ENCODE measurements at regions not wholly inside any gene's neighbourhood (a gene's known extent, or its start where the extent isn't known, plus 50 kb on each side); places are given as distances from the start of the nearest gene placed in this dataset.

DNA sequence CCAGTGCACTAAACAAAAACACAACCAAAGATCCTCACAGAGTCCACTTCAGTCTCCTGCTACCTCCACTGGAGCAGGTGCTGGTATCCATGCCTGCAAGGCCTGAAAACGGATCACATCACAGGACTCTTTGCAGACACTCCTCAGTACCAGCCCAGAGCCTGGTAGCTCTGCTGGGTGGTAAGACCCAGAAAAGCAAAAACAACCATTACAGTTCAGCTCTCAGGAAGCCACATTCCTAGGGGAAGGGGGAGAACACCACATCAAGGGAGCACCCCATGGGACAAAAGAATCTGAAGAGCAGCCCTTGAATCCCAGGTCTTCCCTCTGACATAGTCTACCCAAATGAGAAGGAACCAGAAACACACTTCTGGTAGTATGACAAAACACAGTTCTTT is 52.5 kb upstream of the PFN2 start:
- H3K4me1 ChIP-seq (ENCODE audit: insufficient read depth, insufficient read length): no peaks in the 10 kb centered on the region
- no peak for TF ChIP-seq YY1 (IDR thresholded peaks at IDR 0.05; ENCODE audit: insufficient read depth, insufficient read length)
- no peak for TF ChIP-seq SUZ12 (IDR thresholded peaks at IDR 0.05; ENCODE audit: extremely low read depth, insufficient read depth, insufficient read length)
- no peak for TF ChIP-seq ZNF274 (IDR thresholded peaks at IDR 0.05; ENCODE audit: low read depth, low read length)
- no peak for DNase-seq (ENCODE audit: low read depth, low spot score)
- H3K9me3 ChIP-seq (ENCODE audit: insufficient read depth, low read length): peaks cover 23% of the 10 kb centered on the region
- no peaks in the 10 kb centered on the region for H3K36me3 ChIP-seq (ENCODE audit: insufficient read depth, insufficient read length, low read length)
- H3K4me3 ChIP-seq (ENCODE audit: insufficient read length, low read depth): no peak overlapping the region
- no peak overlapping the region for H3K9ac ChIP-seq (ENCODE audit: insufficient read length, low read depth)
- no peaks in the 10 kb centered on the region for H3K27me3 ChIP-seq (ENCODE audit: insufficient read depth, insufficient read length)

DNA sequence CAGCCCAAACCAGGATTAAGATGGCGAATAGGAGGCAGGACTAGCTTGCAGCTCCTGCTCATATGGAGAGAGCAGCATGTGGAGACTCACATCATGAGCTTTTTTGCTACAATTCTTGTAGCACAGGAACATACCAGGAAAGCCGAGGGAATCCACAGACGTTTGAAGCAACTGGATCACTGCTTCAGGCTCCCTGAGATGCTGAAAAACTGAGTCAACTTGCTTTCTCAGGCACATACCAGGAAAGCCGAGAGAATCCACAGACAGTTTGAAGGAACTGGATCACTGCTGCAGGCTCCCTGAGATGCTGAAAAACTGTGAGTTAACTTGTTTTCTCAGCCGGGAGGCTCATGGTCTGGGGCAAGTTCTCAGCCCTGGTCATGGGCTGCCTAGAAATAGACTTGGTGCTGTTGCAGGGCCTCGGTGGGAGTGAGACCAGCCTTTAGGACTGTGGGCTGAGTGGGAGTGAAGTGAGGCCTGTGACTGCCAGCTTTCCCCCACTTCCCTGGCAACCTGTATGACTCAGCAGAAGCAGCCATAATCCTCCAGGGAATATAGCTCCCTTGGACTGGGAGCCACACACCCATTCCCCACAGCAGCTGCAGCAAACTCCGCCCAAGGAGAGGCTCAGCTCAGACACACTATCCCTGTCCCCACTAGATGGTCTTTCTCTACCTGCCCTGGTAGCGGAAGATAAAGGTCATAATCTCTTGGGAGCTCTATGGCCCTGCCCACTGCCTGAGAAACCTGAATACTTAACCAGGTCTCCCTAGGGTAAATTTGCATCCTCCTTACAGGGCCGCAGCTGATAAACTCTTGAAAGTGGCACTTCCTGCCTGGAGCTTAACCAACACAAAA is 51.9 kb upstream of the PFN2 start:
- H3K4me1 ChIP-seq (ENCODE audit: insufficient read depth, insufficient read length): no peaks in the 10 kb centered on the region
- no peak overlapping the region for H3K9ac ChIP-seq (ENCODE audit: insufficient read length, low read depth)

DNA sequence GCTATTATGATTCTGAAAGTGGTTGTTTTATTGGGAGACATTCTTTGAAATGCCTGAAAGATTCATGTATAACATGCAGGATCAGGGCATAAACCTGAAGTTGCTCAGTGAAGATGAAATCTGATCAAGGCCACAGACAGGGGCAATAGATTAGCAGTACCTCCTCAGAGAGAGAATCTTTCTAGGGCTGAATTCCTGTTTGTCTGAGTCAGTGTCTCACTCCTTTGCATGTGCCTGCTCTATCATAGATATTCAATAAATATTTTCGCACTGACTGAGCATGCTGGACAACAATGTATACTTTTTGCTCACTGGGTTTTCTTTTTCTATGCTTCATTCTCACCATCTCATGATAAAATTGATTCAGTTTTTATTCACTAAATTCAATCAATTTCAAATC is 49.8 kb upstream of the PFN2 start:
- H3K4me3 ChIP-seq (ENCODE audit: insufficient read length, low read depth): no peak overlapping the region
- no peak for TF ChIP-seq YY1 (IDR thresholded peaks at IDR 0.05; ENCODE audit: insufficient read depth, insufficient read length)
- no peak for TF ChIP-seq SUZ12 (IDR thresholded peaks at IDR 0.05; ENCODE audit: extremely low read depth, insufficient read depth, insufficient read length)
- TF ChIP-seq ZNF274 (IDR thresholded peaks at IDR 0.05; ENCODE audit: low read depth, low read length): no peak
- no peak for DNase-seq (ENCODE audit: low read depth, low spot score)

More for the DNA sequence above, 51.9 kb upstream of the PFN2 start:
- peaks cover 23% of the 10 kb centered on the region for H3K9me3 ChIP-seq (ENCODE audit: insufficient read depth, low read length)
- TF ChIP-seq ZNF274 (IDR thresholded peaks at IDR 0.05; ENCODE audit: low read depth, low read length): no peak
- no peak for TF ChIP-seq YY1 (IDR thresholded peaks at IDR 0.05; ENCODE audit: insufficient read depth, insufficient read length)
- no peak for TF ChIP-seq SUZ12 (IDR thresholded peaks at IDR 0.05; ENCODE audit: extremely low read depth, insufficient read depth, insufficient read length)
- no peak for DNase-seq (ENCODE audit: low read depth, low spot score)
- H3K36me3 ChIP-seq (ENCODE audit: insufficient read depth, insufficient read length, low read length): no peaks in the 10 kb centered on the region
- H3K4me3 ChIP-seq (ENCODE audit: insufficient read length, low read depth): no peak overlapping the region
- no peaks in the 10 kb centered on the region for H3K27me3 ChIP-seq (ENCODE audit: insufficient read depth, insufficient read length)

More for the DNA sequence above, 49.8 kb upstream of the PFN2 start:
- Histone ChIP-seq H3K36me3 (ENCODE audit: insufficient read depth, insufficient read length, low read length) (no peaks in the 10 kb centered on the region), H3K4me1 (ENCODE audit: insufficient read depth, insufficient read length) (no peaks in the 10 kb centered on the region), H3K9ac (ENCODE audit: insufficient read length, low read depth) (no peak overlapping the region), H3K9me3 (ENCODE audit: insufficient read depth, low read length) (peaks cover 16% of the 10 kb centered on the region), H3K27me3 (ENCODE audit: insufficient read depth, insufficient read length) (no peaks in the 10 kb centered on the region)

All from NT2/D1 (cell line).